Spleen (tissue), 7 donors: ENCODE measurements at regions not wholly inside any gene's neighbourhood (a gene's known extent, or its start where the extent isn't known, plus 50 kb on each side); places are given as distances from the start of the nearest gene placed in this dataset.

ENCODE experiments used
- POLR2A ChIP-seq, 3 donors: fragments of 450-650 bp; IDR thresholded peaks; one replicate each; pipeline ENCODE4 v1.5.1; 2017; ENCODE audit warnings: antibody characterized with exemption in 3 of 3, mild to moderate bottlenecking in 1 of 3
- POLR2AphosphoS5 ChIP-seq, 3 donors: sonication (generic); formaldehyde crosslinking; IDR thresholded peaks; one replicate each; pipeline ENCODE4 v1.5.1; 2017; ENCODE audit warnings: antibody characterized with exemption in 3 of 3
- TF ChIP-seq, protein P1 (sequence below), 11 experiments: fragments of 200-600 bp in 7 of 11; fragments of 450-650 bp in 4 of 11; sonication (generic) in 4 of 11; IDR thresholded peaks in 8 of 11; conservative IDR thresholded peaks in 3 of 11; 1 replicate in 7 of 11; 2 replicates in 4 of 11; pipeline versions ENCODE4 v1.4.0 to v1.8.0; 2016 to 2021; ENCODE audit warnings: antibody characterized with exemption in 11 of 11, inconsistent platforms in 4 of 11, mild to moderate bottlenecking in 1 of 11
- donor health status: DM: no; HTN: no; CAD: no; lungs with moderate emphysema.
- donor health status: DM: no; HTN: no; CAD: no.
- donor health status: DM: no; HTN: no; CAD: no.

DNA sequence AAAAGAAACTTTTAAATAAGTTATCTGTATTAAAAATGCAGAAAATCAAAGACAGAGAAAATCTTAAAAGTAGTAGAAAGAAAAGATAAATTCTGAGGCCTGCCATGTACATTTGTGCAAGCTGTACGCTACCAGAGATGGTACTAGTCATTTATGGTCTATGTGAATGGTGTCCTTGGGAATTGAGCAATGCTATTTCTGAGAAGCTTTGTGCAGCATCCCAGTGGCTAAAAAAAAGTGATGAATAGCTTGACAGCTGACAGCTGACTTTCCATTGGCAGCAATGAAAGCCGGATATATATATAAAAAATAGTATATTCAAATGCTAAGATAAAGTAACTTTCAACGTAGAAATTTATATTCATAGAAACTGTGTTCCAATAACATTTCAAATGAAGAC lies 58.8 kb upstream of the KCTD3 start:
- TF ChIP-seq, protein P1, sequence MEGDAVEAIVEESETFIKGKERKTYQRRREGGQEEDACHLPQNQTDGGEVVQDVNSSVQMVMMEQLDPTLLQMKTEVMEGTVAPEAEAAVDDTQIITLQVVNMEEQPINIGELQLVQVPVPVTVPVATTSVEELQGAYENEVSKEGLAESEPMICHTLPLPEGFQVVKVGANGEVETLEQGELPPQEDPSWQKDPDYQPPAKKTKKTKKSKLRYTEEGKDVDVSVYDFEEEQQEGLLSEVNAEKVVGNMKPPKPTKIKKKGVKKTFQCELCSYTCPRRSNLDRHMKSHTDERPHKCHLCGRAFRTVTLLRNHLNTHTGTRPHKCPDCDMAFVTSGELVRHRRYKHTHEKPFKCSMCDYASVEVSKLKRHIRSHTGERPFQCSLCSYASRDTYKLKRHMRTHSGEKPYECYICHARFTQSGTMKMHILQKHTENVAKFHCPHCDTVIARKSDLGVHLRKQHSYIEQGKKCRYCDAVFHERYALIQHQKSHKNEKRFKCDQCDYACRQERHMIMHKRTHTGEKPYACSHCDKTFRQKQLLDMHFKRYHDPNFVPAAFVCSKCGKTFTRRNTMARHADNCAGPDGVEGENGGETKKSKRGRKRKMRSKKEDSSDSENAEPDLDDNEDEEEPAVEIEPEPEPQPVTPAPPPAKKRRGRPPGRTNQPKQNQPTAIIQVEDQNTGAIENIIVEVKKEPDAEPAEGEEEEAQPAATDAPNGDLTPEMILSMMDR (IDR thresholded peaks at IDR 0.05 in 8 of 11, conservative IDR thresholded peaks at IDR 0.05 in 3 of 11), result no peak
- TF ChIP-seq POLR2A (IDR thresholded peaks at IDR 0.05), result no peak
- no peak for TF ChIP-seq POLR2AphosphoS5 (IDR thresholded peaks at IDR 0.05)
